Endothelial cell of umbilical vein (primary cell): ENCODE measurements at regions not wholly inside any gene's neighbourhood (a gene's known extent, or its start where the extent isn't known, plus 50 kb on each side); places are given as distances from the start of the nearest gene placed in this dataset.

ENCODE experiments used
- BruUV-seq: library from RNA; stranded (reverse); fragments of 400-500 nt; replicated peaks from 2 replicates; lab custom pipeline; 2021; lab: Mats Ljungman, UMichigan
- CTCF ChIA-PET: fragments of 300-600, 350-600 bp; sonication (Branson Sonifier 250); formaldehyde crosslinking; loops from one replicate; lab custom pipeline; 2021; ENCODE audit warnings: antibody characterized with exemption, inconsistent platforms; lab: Charles Lee
- POLR2A ChIA-PET: fragments of 300-600, 350-600 bp; sonication (Branson Sonifier 250); formaldehyde crosslinking; loops from one replicate; lab custom pipeline; 2021; ENCODE audit warnings: antibody characterized with exemption, inconsistent platforms; lab: Charles Lee
- DNase-seq: peaks from one replicate; pipeline ENCODE4 v3.0.0-alpha.2; 2011; ENCODE audit warnings: low read depth, low spot score
- FAIRE-seq: peaks from 2 replicates; lab custom pipeline; 2011; peaks lifted over from hg19 to GRCh38; lab: Jason Lieb, UNC
- H2AFZ ChIP-seq: 2 replicates; pipeline ENCODE4 v1.6.0; 2012; ENCODE audit warnings: low read depth, low read length, control low read depth, inconsistent platforms
- H3K27ac ChIP-seq: 2 replicates; pipeline ENCODE4 v1.5.1; 2011; ENCODE audit warnings: low read depth, mild to moderate bottlenecking, control low read depth, low read length, moderate library complexity; ENCODE audit not compliant: insufficient read depth
- H3K27me3 ChIP-seq, 2 experiments: 2 replicates each; pipeline versions ENCODE4 v1.6.0 to v1.6.1; 2011; ENCODE audit warnings: low read length in 2 of 2, mixed read lengths in 1 of 2; ENCODE audit not compliant: control insufficient read depth in 2 of 2, insufficient read depth in 2 of 2
- H3K36me3 ChIP-seq, 2 experiments: 2 replicates in 1 of 2; 3 replicates in 1 of 2; pipeline ENCODE4 v1.5.1; 2011; ENCODE audit warnings: low read length in 2 of 2, mild to moderate bottlenecking in 1 of 2, moderate library complexity in 1 of 2; ENCODE audit not compliant: control insufficient read depth in 2 of 2, insufficient read depth in 2 of 2; ENCODE audit errors: extremely low read depth in 1 of 2
- H3K4me1 ChIP-seq: 3 replicates; pipeline ENCODE4 v1.5.1; 2011; ENCODE audit warnings: mild to moderate bottlenecking, low read length; ENCODE audit not compliant: control insufficient read depth, insufficient read depth; ENCODE audit errors: extremely low read depth
- H3K4me2 ChIP-seq: 2 replicates; pipeline ENCODE4 v1.6.1; 2011; ENCODE audit warnings: low read length, control low read depth, mixed read lengths; ENCODE audit not compliant: insufficient read depth
- H3K4me3 ChIP-seq, 3 experiments: fragments of 200-600 bp in 1 of 3; sonication (generic), shearing (Covaris generic) in 1 of 3; replicated peaks in 1 of 3; 2 replicates each; pipeline ENCODE4 v1.5.1; 2011 to 2016; ENCODE audit warnings: control low read depth in 3 of 3, low read length in 3 of 3, mild to moderate bottlenecking in 2 of 3, inconsistent platforms in 1 of 3, low read depth in 1 of 3, moderate library complexity in 1 of 3; ENCODE audit not compliant: insufficient read depth in 1 of 3
- H3K79me2 ChIP-seq: 2 replicates; pipeline ENCODE4 v1.6.0; 2012; ENCODE audit warnings: low read length, inconsistent platforms; ENCODE audit not compliant: control insufficient read depth, insufficient read depth
- H3K9ac ChIP-seq: replicated peaks from 2 replicates; pipeline ENCODE3; 2011; ENCODE audit warnings: low read length, control low read depth; ENCODE audit not compliant: insufficient read depth; ENCODE audit errors: extremely low read depth
- H3K9me1 ChIP-seq: replicated peaks from 3 replicates; pipeline ENCODE4 v1.6.0; 2011; ENCODE audit warnings: mild to moderate bottlenecking, low read length; ENCODE audit not compliant: control insufficient read depth, insufficient read depth; ENCODE audit errors: extremely low read depth
- H3K9me3 ChIP-seq: replicated peaks from 2 replicates; pipeline ENCODE4 v1.5.1; 2012; ENCODE audit warnings: low read length, inconsistent platforms; ENCODE audit not compliant: control insufficient read depth, insufficient read depth
- H4K20me1 ChIP-seq: replicated peaks from 2 replicates; pipeline ENCODE3; 2011; ENCODE audit warnings: mild to moderate bottlenecking, low read length; ENCODE audit not compliant: control insufficient read depth, insufficient read depth; ENCODE audit errors: extremely low read depth
- CTCF ChIP-seq, 2 donors: IDR thresholded peaks; 1 replicate in 1 of 2; 2 replicates in 1 of 2; pipeline ENCODE4 v1.5.1; 2011; ENCODE audit warnings: low read length in 2 of 2, mild to moderate bottlenecking in 2 of 2, moderate library complexity in 2 of 2, control low read depth in 1 of 2, inconsistent platforms in 1 of 2, low read depth in 1 of 2; ENCODE audit not compliant: insufficient read depth in 1 of 2; ENCODE audit errors: extremely low read depth in 1 of 2
- EZH2 ChIP-seq: IDR thresholded peaks from 2 replicates; pipeline ENCODE4 v1.6.1; 2012; ENCODE audit warnings: borderline replicate concordance, low read depth, mild to moderate bottlenecking, moderate library complexity, low read length, inconsistent platforms; ENCODE audit not compliant: severe bottlenecking
- FOS ChIP-seq: IDR thresholded peaks from 2 replicates; pipeline ENCODE4 v1.6.1; 2011; ENCODE audit warnings: mild to moderate bottlenecking, low read length, moderate library complexity, borderline replicate concordance; ENCODE audit not compliant: insufficient read depth
- GATA2 ChIP-seq: IDR thresholded peaks from 2 replicates; pipeline ENCODE4 v1.7.0; 2011; ENCODE audit warnings: low read depth, mild to moderate bottlenecking, moderate library complexity, mixed read lengths, low read length; ENCODE audit not compliant: insufficient read length, insufficient read depth
- MAX ChIP-seq: IDR thresholded peaks from 2 replicates; pipeline ENCODE4 v1.6.1; 2011; ENCODE audit not compliant: insufficient read depth, insufficient read length
- MYC ChIP-seq: IDR thresholded peaks from one replicate; pipeline ENCODE4 v1.6.1; 2011; ENCODE audit warnings: mild to moderate bottlenecking, low read depth, low read length
- POLR2A ChIP-seq: IDR thresholded peaks from 2 replicates; pipeline ENCODE4 v1.6.1; 2012; ENCODE audit warnings: low read depth, mild to moderate bottlenecking, control low read depth, low read length
- POLR2AphosphoS5 ChIP-seq: IDR thresholded peaks from 2 replicates; pipeline ENCODE4 v1.6.1; 2012; ENCODE audit warnings: low read depth, mild to moderate bottlenecking, control low read depth, low read length, moderate library complexity; ENCODE audit not compliant: insufficient read depth
- dilution Hi-C: fragments of 300-500 bp; cut with MboI; formaldehyde crosslinking; loops from one replicate; pipeline ENCODE4 v1.15.0; 2019; ENCODE audit warnings: low sequenced_read_pairs; ENCODE audit not compliant: extremely low pct_ligation_motif_present
- intact Hi-C: fragments of 100-400 bp; cut with micrococcal nuclease; formaldehyde crosslinking; loops from one replicate; pipeline ENCODE4 v1.10.0; 2022

DNA sequence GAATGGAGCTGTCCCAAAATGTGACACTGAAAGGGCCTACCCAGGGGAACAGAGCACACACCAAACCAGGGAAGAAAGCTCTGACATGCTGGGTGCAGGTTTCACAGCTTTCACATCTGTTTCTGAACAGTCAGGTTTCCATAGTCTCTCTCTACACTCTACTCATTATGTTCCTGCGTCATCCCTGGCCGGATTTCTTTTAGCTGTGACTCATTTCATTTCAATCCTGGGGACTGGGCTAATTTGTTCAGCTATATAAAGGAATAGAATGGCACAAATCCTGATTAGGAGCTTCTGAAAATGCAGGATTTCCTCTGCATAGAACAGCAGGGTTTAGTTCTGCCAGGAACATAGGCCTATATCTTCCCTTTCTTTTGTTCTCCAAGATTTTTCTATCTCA is 649.8 kb downstream of the RPS29 start:
- FAIRE-seq, result no peak
- H3K27ac ChIP-seq, result no peak overlapping the region
- dilution Hi-C loops (no loop called here), intact Hi-C loops (no loop called here)
- no peak overlapping the region for H2AFZ ChIP-seq
- H3K9ac ChIP-seq, result no peak overlapping the region
- no peaks in the 10 kb centered on the region for H4K20me1 ChIP-seq
- no peaks in the 10 kb centered on the region for H3K4me1 ChIP-seq
- CTCF ChIA-PET, result no interaction called here
- TF ChIP-seq GATA2 (no peak), MYC (no peak), MAX (no peak), POLR2A (no peak), CTCF (IDR thresholded peaks at IDR 0.05; ENCODE audit: extremely low read depth in 1 of 2, insufficient read depth in 1 of 2, low read depth in 1 of 2, low read length in 2 of 2) (no peak), FOS (no peak), POLR2AphosphoS5 (no peak), EZH2 (no peak)
- DNase-seq, result peak; percentile 63
- no peaks in the 10 kb centered on the region for H3K9me3 ChIP-seq
- no TSS peak for BruUV-seq
- no peaks in the 10 kb centered on the region for H3K79me2 ChIP-seq
- no peaks in the 10 kb centered on the region for H3K27me3 ChIP-seq
- H3K9me1 ChIP-seq, result no peaks in the 10 kb centered on the region
- POLR2A ChIA-PET, result no interaction called here
- no peak overlapping the region for H3K4me2 ChIP-seq
- H3K4me3 ChIP-seq, result no peak overlapping the region
- H3K36me3 ChIP-seq, result no peaks in the 10 kb centered on the region
